B cell (primary cell): ENCODE measurements at regions not wholly inside any gene's neighbourhood (a gene's known extent, or its start where the extent isn't known, plus 50 kb on each side); places are given as distances from the start of the nearest gene placed in this dataset.
A peak's percentile ranks its signal among the peaks of the same experiment; 100 is the strongest.

ENCODE experiments used
- ATAC-seq: fragments of 200-7000 bp; cut with Tn5 transposase; one replicate; pipeline ENCODE4 v1.10.0; 2021; ENCODE audit warnings: low read depth, mild to moderate bottlenecking, moderate number of reproducible peaks, moderate library complexity
- CTCF ChIA-PET: fragments of 350-600 bp; sonication (Branson Sonifier 250); formaldehyde crosslinking; loops from one replicate; lab custom pipeline; 2021; ENCODE audit warnings: antibody characterized with exemption, inconsistent platforms; lab: Charles Lee
- POLR2A ChIA-PET: fragments of 350-600 bp; sonication (Branson Sonifier 250); formaldehyde crosslinking; loops from one replicate; lab custom pipeline; 2021; ENCODE audit warnings: antibody characterized with exemption; lab: Charles Lee
- DNase-seq: peaks from one replicate; pipeline ENCODE4 v3.0.0; 2013
- H2AFZ ChIP-seq: 2 replicates; pipeline ENCODE4 v1.6.1; 2012; ENCODE audit warnings: mild to moderate bottlenecking, low read depth, low read length; ENCODE audit not compliant: insufficient read depth, poor library complexity, severe bottlenecking
- H3K27ac ChIP-seq, 2 donors: 1 replicate in 1 of 2; 2 replicates in 1 of 2; pipeline ENCODE4 v1.5.1; 2012 to 2013; ENCODE audit warnings: low read length in 2 of 2, mild to moderate bottlenecking in 2 of 2, moderate library complexity in 1 of 2
- H3K27me3 ChIP-seq, 4 experiments: fragments of 200-600 bp in 1 of 4; sonication (generic) in 1 of 4; replicated peaks in 1 of 4; 1 replicate in 2 of 4; 2 replicates in 2 of 4; pipeline versions ENCODE4 v1.6.1 to v1.7.0; 2013 to 2016; ENCODE audit warnings: low read length in 3 of 4, mild to moderate bottlenecking in 2 of 4, mixed read lengths in 1 of 4, moderate library complexity in 1 of 4; ENCODE audit not compliant: insufficient read depth in 4 of 4, control insufficient read depth in 3 of 4; ENCODE audit errors: control extremely low read depth in 1 of 4
- H3K36me3 ChIP-seq, 2 experiments: replicated peaks in 1 of 2; 1 replicate in 1 of 2; 2 replicates in 1 of 2; pipeline versions ENCODE4 v1.6.1 to v1.7.1; 2013; ENCODE audit warnings: low read length in 1 of 2; ENCODE audit not compliant: insufficient read depth in 2 of 2, control insufficient read depth in 1 of 2; ENCODE audit errors: control extremely low read depth in 1 of 2, extremely low read depth in 1 of 2
- H3K4me1 ChIP-seq, 2 donors: fragments of 200-600 bp in 1 of 2; sonication (generic) in 1 of 2; 1 replicate in 1 of 2; 2 replicates in 1 of 2; pipeline versions ENCODE4 v1.5.1 to v1.6.1; 2013 to 2017; ENCODE audit warnings: low read length in 2 of 2; ENCODE audit not compliant: control insufficient read depth in 2 of 2, insufficient read depth in 2 of 2
- H3K4me2 ChIP-seq: replicated peaks from 2 replicates; pipeline ENCODE3; 2012; ENCODE audit warnings: mild to moderate bottlenecking, low read depth, low read length; ENCODE audit not compliant: poor library complexity, severe bottlenecking
- H3K4me3 ChIP-seq, 5 experiments: fragments of 200-600 bp in 1 of 5; sonication (generic) in 1 of 5; 1 replicate in 3 of 5; 2 replicates in 2 of 5; pipeline versions ENCODE4 v1.5.1 to v1.7.0; 2011 to 2016; ENCODE audit warnings: low read length in 4 of 5, mild to moderate bottlenecking in 4 of 5, low read depth in 2 of 5, control low read depth in 1 of 5, moderate library complexity in 1 of 5; ENCODE audit not compliant: insufficient read depth in 1 of 5; ENCODE audit errors: control extremely low read depth in 1 of 5, extremely low read depth in 1 of 5
- H3K79me2 ChIP-seq: fragments of 200-600 bp; sonication (generic); one replicate; pipeline ENCODE4 v1.6.0; 2016; ENCODE audit warnings: low read length; ENCODE audit not compliant: control insufficient read depth, insufficient read depth
- H3K9ac ChIP-seq: fragments of 200-600 bp; sonication (generic); 2 replicates; pipeline ENCODE4 v1.6.1; 2017; ENCODE audit warnings: mild to moderate bottlenecking, low read length, moderate library complexity
- H3K9me3 ChIP-seq, 3 donors: one replicate each; pipeline versions ENCODE4 v1.6.1 to v1.7.1; 2013; ENCODE audit warnings: low read length in 2 of 3; ENCODE audit not compliant: control insufficient read depth in 2 of 3, insufficient read depth in 1 of 3; ENCODE audit errors: control extremely low read depth in 1 of 3
- H4K20me1 ChIP-seq: 2 replicates; pipeline ENCODE4 v1.6.0; 2012; ENCODE audit warnings: mild to moderate bottlenecking, low read length; ENCODE audit not compliant: insufficient read depth, control insufficient read depth, poor library complexity, severe bottlenecking
- H3K27ac Mint-ChIP-seq: one replicate; pipeline ENCODE4 v1.8.0; 2021; ENCODE audit warnings: mixed read lengths
- H3K27me3 Mint-ChIP-seq: one replicate; pipeline ENCODE4 v1.8.0; 2021; ENCODE audit warnings: mixed read lengths
- H3K4me1 Mint-ChIP-seq: one replicate; pipeline ENCODE4 v1.8.0; 2021; ENCODE audit warnings: mixed read lengths
- H3K4me3 Mint-ChIP-seq: one replicate; pipeline ENCODE4 v1.8.0; 2021; ENCODE audit warnings: mixed read lengths
- H3K9me3 Mint-ChIP-seq: one replicate; pipeline ENCODE4 v1.8.0; 2022; ENCODE audit warnings: mixed read lengths; ENCODE audit not compliant: insufficient read depth
- EZH2 ChIP-seq: IDR thresholded peaks from 2 replicates; pipeline ENCODE4 v1.6.1; 2012; ENCODE audit warnings: borderline replicate concordance, low read depth, mild to moderate bottlenecking, moderate library complexity, low read length; ENCODE audit not compliant: insufficient read depth, poor library complexity, severe bottlenecking
- WGBS: methylation state at CpG from one replicate; pipeline ENCODE4 v1.1.5; 2013; ENCODE audit warnings: missing lambda C conversion rate; ENCODE audit not compliant: insufficient coverage; 5-methylcytosine and 5-hydroxymethylcytosine counted together
- intact Hi-C: fragments of 100-400 bp; cut with micrococcal nuclease; formaldehyde crosslinking; loops from one replicate; pipeline ENCODE4 v1.10.0; 2022
- TF ChIP-seq, protein P1 (sequence below): fragments of 200-600 bp; IDR thresholded peaks from one replicate; pipeline ENCODE4 v1.8.0; 2022; ENCODE audit warnings: antibody characterized with exemption, mild to moderate bottlenecking

DNA sequence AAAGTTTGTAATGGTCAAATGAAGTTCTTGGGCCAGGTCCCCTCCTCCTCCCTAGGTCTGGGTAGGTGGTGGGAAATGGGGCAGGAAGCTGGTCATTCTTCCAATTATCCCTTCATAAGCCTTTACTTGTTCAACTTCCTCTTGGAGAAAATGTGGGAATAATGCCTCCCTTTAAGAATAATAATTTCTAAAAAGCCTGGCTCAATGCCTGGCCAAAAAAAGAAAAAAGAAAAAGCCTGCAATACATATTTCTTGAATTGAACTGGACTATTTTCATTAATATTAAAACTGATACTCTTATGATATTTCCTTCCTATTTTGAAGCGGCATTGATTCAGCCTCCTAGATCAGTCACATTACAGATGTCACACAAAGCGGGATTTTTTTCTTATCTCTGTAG lies 600.9 kb downstream of the CCDC171 start:
- Histone ChIP-seq H2AFZ (no peak overlapping the region), H3K27me3 (no peaks in the 10 kb centered on the region), H3K9ac (no peak overlapping the region), H3K9me3 (peaks cover 0 to 4% (median 0%) of the 10 kb centered on the region in 3 donors), H3K27ac (no peak overlapping the region), H3K79me2 (no peaks in the 10 kb centered on the region), H3K4me2 (no peak overlapping the region), H4K20me1 (no peaks in the 10 kb centered on the region), H3K36me3 (no peaks in the 10 kb centered on the region), H3K4me3 (no peak overlapping the region), H3K4me1 (no peaks in the 10 kb centered on the region)
- ChIA-PET POLR2A (no interaction called here), CTCF (no interaction called here)
- TF ChIP-seq, protein P1, sequence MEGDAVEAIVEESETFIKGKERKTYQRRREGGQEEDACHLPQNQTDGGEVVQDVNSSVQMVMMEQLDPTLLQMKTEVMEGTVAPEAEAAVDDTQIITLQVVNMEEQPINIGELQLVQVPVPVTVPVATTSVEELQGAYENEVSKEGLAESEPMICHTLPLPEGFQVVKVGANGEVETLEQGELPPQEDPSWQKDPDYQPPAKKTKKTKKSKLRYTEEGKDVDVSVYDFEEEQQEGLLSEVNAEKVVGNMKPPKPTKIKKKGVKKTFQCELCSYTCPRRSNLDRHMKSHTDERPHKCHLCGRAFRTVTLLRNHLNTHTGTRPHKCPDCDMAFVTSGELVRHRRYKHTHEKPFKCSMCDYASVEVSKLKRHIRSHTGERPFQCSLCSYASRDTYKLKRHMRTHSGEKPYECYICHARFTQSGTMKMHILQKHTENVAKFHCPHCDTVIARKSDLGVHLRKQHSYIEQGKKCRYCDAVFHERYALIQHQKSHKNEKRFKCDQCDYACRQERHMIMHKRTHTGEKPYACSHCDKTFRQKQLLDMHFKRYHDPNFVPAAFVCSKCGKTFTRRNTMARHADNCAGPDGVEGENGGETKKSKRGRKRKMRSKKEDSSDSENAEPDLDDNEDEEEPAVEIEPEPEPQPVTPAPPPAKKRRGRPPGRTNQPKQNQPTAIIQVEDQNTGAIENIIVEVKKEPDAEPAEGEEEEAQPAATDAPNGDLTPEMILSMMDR, result no peak
- no peak for TF ChIP-seq EZH2
- no peak for DNase-seq
- Mint-ChIP-seq H3K27ac (no peak overlapping the region), H3K4me3 (no peak overlapping the region), H3K9me3 (peaks cover 3% of the 10 kb centered on the region), H3K4me1 (peaks cover 3% of the 10 kb centered on the region), H3K27me3 (peaks cover 14% of the 10 kb centered on the region)
- intact Hi-C loops, result no loop called here
- no CpG with 5 or more reads among the region's 2 CpGs for WGBS
- no peak for ATAC-seq

- H3K9me3 ChIP-seq, result peaks cover 0 to 4% (median 0%) of the 10 kb centered on the region in 3 donors
- H3K4me2 ChIP-seq, result no peak overlapping the region
- H3K4me3 ChIP-seq, result no peak overlapping the region
- peaks cover 3% of the 10 kb centered on the region for H3K4me1 Mint-ChIP-seq
- H3K9ac ChIP-seq, result no peak overlapping the region
- ATAC-seq (no peak), DNase-seq (no peak)
- H3K36me3 ChIP-seq, result no peaks in the 10 kb centered on the region
- H2AFZ ChIP-seq, result peak overlapping the region; percentile 32
- no peaks in the 10 kb centered on the region for H3K27me3 ChIP-seq
- intact Hi-C loops, result no loop called here
- no peak overlapping the region for H3K27ac ChIP-seq
- H4K20me1 ChIP-seq, result no peaks in the 10 kb centered on the region
- POLR2A ChIA-PET, result no interaction called here
- H3K9me3 Mint-ChIP-seq, result no peaks in the 10 kb centered on the region
- H3K4me1 ChIP-seq, result no peaks in the 10 kb centered on the region
- no peaks in the 10 kb centered on the region for H3K79me2 ChIP-seq
- H3K27me3 Mint-ChIP-seq, result peaks cover 14% of the 10 kb centered on the region
- H3K4me3 Mint-ChIP-seq, result no peak overlapping the region
- CTCF ChIA-PET, result no interaction called here
- WGBS, result 7% methylated on average over 22 of the region's 28 CpGs
- no peak for TF ChIP-seq EZH2
- TF ChIP-seq, protein P1, result no peak
- no peak overlapping the region for H3K27ac Mint-ChIP-seq
Measured at GRCh38 chr9:16154521-16155078, 601.8 kb downstream of the CCDC171 start.
